B cell (primary cell): ENCODE measurements at regions not wholly inside any gene's neighbourhood (a gene's known extent, or its start where the extent isn't known, plus 50 kb on each side); places are given as distances from the start of the nearest gene placed in this dataset.

Source experiments
- EZH2 ChIP-seq: IDR thresholded peaks from 2 replicates; pipeline ENCODE4 v1.6.1; 2012; ENCODE audit warnings: borderline replicate concordance, low read depth, mild to moderate bottlenecking, moderate library complexity, low read length; ENCODE audit not compliant: insufficient read depth, poor library complexity, severe bottlenecking
- TF ChIP-seq, protein P1 (sequence below): fragments of 200-600 bp; IDR thresholded peaks from one replicate; pipeline ENCODE4 v1.8.0; 2022; ENCODE audit warnings: antibody characterized with exemption, mild to moderate bottlenecking

DNA sequence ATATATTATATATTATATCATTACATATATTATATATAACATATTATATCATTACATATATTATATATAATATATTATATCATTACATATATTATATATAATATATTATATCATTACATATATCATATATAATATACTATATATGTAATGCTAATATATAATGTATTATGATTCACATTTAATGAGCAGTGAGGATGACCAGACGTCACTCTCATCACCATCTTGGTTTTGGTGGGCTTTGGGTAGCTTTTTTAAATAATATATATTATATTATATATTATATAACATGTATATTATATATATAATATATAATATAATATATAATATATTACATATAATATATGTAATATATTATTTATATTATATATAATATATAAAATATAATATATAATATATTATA, 1189.4 kb upstream of the AUTS2 start:
- TF ChIP-seq, protein P1, sequence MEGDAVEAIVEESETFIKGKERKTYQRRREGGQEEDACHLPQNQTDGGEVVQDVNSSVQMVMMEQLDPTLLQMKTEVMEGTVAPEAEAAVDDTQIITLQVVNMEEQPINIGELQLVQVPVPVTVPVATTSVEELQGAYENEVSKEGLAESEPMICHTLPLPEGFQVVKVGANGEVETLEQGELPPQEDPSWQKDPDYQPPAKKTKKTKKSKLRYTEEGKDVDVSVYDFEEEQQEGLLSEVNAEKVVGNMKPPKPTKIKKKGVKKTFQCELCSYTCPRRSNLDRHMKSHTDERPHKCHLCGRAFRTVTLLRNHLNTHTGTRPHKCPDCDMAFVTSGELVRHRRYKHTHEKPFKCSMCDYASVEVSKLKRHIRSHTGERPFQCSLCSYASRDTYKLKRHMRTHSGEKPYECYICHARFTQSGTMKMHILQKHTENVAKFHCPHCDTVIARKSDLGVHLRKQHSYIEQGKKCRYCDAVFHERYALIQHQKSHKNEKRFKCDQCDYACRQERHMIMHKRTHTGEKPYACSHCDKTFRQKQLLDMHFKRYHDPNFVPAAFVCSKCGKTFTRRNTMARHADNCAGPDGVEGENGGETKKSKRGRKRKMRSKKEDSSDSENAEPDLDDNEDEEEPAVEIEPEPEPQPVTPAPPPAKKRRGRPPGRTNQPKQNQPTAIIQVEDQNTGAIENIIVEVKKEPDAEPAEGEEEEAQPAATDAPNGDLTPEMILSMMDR = no peak
- TF ChIP-seq EZH2 = no peak
